ENCODE measurements at regions not wholly inside any gene's neighbourhood (a gene's known extent, or its start where the extent isn't known, plus 50 kb on each side); places are given as distances from the start of the nearest gene placed in this dataset.

DNA sequence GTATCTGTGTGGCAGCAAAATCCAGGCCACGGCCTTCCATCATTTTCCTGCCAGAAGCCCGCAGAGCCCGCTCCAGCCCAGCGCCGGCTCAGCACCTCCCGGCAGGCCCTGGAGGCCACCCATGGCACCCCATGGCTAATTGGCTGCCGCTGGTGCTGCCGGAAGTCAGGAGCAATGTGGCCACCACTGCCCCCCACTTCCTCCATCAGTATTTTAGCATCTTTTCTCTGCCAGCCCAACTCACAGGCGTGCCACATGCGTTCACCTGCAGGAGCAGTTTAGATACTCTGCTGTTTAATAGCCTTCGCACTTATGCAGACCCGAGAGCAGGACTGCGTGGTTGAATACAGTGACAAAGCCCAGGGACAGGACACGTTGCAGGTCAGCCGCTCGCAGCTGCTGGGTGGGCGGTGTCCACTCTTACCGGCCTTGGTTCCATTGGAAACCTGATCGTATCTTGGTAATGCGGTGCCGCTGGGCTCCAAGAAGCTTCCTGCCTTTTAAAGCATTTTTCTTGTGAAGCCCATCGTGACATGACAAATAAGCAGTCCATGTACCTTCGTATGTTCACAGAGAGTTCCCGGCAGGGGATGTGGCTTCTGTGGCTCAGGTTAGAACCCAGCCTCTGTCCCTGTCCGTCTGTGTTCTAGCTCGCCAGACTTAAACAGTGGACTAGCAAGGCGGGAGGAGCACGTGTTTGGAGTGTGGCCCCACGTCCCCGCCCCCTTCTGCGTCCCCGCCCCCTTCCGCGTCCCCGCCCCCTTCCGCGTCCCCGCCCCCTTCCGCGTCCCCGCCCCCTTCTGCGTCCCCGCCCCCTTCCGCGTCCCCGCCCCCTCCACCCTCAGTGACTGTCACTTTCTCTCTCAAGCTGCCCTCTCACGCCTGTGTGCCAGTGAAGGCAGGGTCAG, 162.0 kb upstream of the SOX1 start:
- no peak for TF ChIP-seq POLR2A (IDR thresholded peaks at IDR 0.05)
- TF ChIP-seq EP300 (IDR thresholded peaks at IDR 0.05), result no peak
- TF ChIP-seq, protein P1, sequence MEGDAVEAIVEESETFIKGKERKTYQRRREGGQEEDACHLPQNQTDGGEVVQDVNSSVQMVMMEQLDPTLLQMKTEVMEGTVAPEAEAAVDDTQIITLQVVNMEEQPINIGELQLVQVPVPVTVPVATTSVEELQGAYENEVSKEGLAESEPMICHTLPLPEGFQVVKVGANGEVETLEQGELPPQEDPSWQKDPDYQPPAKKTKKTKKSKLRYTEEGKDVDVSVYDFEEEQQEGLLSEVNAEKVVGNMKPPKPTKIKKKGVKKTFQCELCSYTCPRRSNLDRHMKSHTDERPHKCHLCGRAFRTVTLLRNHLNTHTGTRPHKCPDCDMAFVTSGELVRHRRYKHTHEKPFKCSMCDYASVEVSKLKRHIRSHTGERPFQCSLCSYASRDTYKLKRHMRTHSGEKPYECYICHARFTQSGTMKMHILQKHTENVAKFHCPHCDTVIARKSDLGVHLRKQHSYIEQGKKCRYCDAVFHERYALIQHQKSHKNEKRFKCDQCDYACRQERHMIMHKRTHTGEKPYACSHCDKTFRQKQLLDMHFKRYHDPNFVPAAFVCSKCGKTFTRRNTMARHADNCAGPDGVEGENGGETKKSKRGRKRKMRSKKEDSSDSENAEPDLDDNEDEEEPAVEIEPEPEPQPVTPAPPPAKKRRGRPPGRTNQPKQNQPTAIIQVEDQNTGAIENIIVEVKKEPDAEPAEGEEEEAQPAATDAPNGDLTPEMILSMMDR (IDR thresholded peaks at IDR 0.05), result no peak
- TF ChIP-seq POLR2AphosphoS5 (IDR thresholded peaks at IDR 0.05), result no peak
- H3K9me3 ChIP-seq, result no peaks in the 10 kb centered on the region
- no peaks in the 10 kb centered on the region for H3K36me3 ChIP-seq
- H3K27ac ChIP-seq, result no peak overlapping the region
- 84 to 100% methylated on average over 3 to 10 of the region's 47 CpGs for WGBS, 2 donors (ENCODE audit: low coverage in 1 of 2)
- no peak overlapping the region for H3K4me3 ChIP-seq
- H3K4me1 ChIP-seq, result no peaks in the 10 kb centered on the region
- H3K27me3 ChIP-seq, result peaks cover 42% of the 10 kb centered on the region
- no peak for ATAC-seq

GRCh38 chr13:111905609-111905945, 161.4 kb upstream of the SOX1 start:
- Histone ChIP-seq H3K27ac (no peak overlapping the region), H3K4me3 (no peak overlapping the region), H3K36me3 (no peaks in the 10 kb centered on the region), H3K27me3 (peaks cover 45% of the 10 kb centered on the region), H3K4me1 (no peaks in the 10 kb centered on the region), H3K9me3 (no peaks in the 10 kb centered on the region)
- WGBS, 2 donors (ENCODE audit: low coverage in 1 of 2), result 73 to 88% methylated on average over 3 to 8 of the region's 8 CpGs
- no peak for ATAC-seq
- TF ChIP-seq POLR2AphosphoS5 (IDR thresholded peaks at IDR 0.05), result no peak
- TF ChIP-seq, protein P1 (IDR thresholded peaks at IDR 0.05), result no peak
- no peak for TF ChIP-seq EP300 (IDR thresholded peaks at IDR 0.05)
- no peak for TF ChIP-seq POLR2A (IDR thresholded peaks at IDR 0.05)

- no peak for ATAC-seq
Observed at GRCh38 chr13:111906306-111906705, 160.6 kb upstream of the SOX1 start.

DNA sequence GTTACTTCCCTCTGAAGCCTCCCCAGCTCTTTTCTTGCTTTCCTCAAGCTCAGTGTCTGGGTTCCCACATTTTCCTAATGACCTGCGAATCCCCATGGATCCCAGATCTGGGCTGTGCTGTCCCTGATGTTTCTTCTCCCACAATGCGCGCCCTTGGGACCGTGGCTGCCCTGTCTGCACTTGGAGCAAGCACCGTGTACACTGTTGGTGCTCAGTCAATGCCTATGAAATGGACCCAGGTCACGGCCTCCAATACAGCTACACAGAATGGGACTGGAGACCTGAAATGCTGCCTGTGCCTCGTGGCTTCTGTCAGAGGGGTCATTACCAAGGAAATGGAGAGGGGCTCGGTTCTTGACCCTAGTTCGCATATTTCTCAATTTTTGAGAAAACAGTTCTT, 160.1 kb upstream of the SOX1 start:
- Histone ChIP-seq H3K27me3 (peaks cover 35% of the 10 kb centered on the region), H3K36me3 (no peaks in the 10 kb centered on the region), H3K4me3 (no peak overlapping the region), H3K4me1 (no peaks in the 10 kb centered on the region), H3K9me3 (no peaks in the 10 kb centered on the region), H3K27ac (no peak overlapping the region)
- TF ChIP-seq, protein P1 (IDR thresholded peaks at IDR 0.05), result no peak
- TF ChIP-seq POLR2AphosphoS5 (IDR thresholded peaks at IDR 0.05), result no peak
- TF ChIP-seq POLR2A (IDR thresholded peaks at IDR 0.05), result no peak
- TF ChIP-seq EP300 (IDR thresholded peaks at IDR 0.05), result no peak
- WGBS, 2 donors (ENCODE audit: low coverage in 1 of 2), result 89 to 90% methylated on average over 3 to 5 of the region's 9 CpGs
- no peak for ATAC-seq

More at GRCh38 chr13:111906306-111906705, 160.6 kb upstream of the SOX1 start:
- Histone ChIP-seq H3K9me3 (no peaks in the 10 kb centered on the region), H3K4me3 (no peak overlapping the region), H3K27me3 (peaks cover 40% of the 10 kb centered on the region), H3K27ac (no peak overlapping the region), H3K36me3 (no peaks in the 10 kb centered on the region), H3K4me1 (no peaks in the 10 kb centered on the region)
- TF ChIP-seq EP300 (IDR thresholded peaks at IDR 0.05), result no peak
- TF ChIP-seq, protein P1 (IDR thresholded peaks at IDR 0.05), result no peak
- WGBS, 2 donors (ENCODE audit: low coverage in 1 of 2), result 90% methylated on average over 7 of the region's 8 CpGs; no CpG with 5 or more reads in 1 of the 2 donors

- WGBS, 2 donors (ENCODE audit: low coverage in 1 of 2), result 80 to 100% methylated on average over 1 of the region's 5 CpGs
- Histone ChIP-seq H3K27me3 (peaks cover 33% of the 10 kb centered on the region), H3K4me1 (no peaks in the 10 kb centered on the region), H3K36me3 (no peaks in the 10 kb centered on the region), H3K9me3 (no peaks in the 10 kb centered on the region), H3K4me3 (no peak overlapping the region), H3K27ac (no peak overlapping the region)
- no peak for TF ChIP-seq POLR2A (IDR thresholded peaks at IDR 0.05)
- TF ChIP-seq, protein P1 (IDR thresholded peaks at IDR 0.05), result no peak
- TF ChIP-seq POLR2AphosphoS5 (IDR thresholded peaks at IDR 0.05), result no peak
- TF ChIP-seq EP300 (IDR thresholded peaks at IDR 0.05), result no peak
- no peak for ATAC-seq
Observed at GRCh38 chr13:111907341-111907880, 159.5 kb upstream of the SOX1 start.

Data from gastroesophageal sphincter (tissue), 4 donors.